ENCODE measurements at regions not wholly inside any gene's neighbourhood (a gene's known extent, or its start where the extent isn't known, plus 50 kb on each side); places are given as distances from the start of the nearest gene placed in this dataset.
"Not testable (repeated sequence)": the region's sequence is repeated elsewhere in the genome, so short reads cannot be mapped to it uniquely, and the experiment has no call there.

- no peaks in the 10 kb centered on the region for H3K36me3 Mint-ChIP-seq
- DNase-seq, result no peak
- CTCF ChIA-PET (ENCODE audit: partially characterized antibody), result no interaction called here
- no peaks in the 10 kb centered on the region for H3K9me3 ChIP-seq (ENCODE audit: control insufficient read depth in 1 of 2, low read length in 2 of 2)
- H3K36me3 ChIP-seq (ENCODE audit: insufficient read depth, low read length), result no peaks in the 10 kb centered on the region
- H3K27me3 Mint-ChIP-seq, result peaks cover 0 to 4% of the 10 kb centered on the region in 2 donors
- no peak overlapping the region for H3K4me3 Mint-ChIP-seq
- H3K27ac ChIP-seq (ENCODE audit: low read depth, low read length), result no peak overlapping the region
- H3K4me3 ChIP-seq (ENCODE audit: low read length in 2 of 2), result no peak overlapping the region
- H3K4me1 Mint-ChIP-seq, result peaks cover 0 to 6% (median 2%) of the 10 kb centered on the region in 4 donors
- H3K27ac Mint-ChIP-seq, result no peak overlapping the region
- intact Hi-C loops (cut with micrococcal nuclease), result no loop called here
- peaks cover 0 to 10% (median 4%) of the 10 kb centered on the region in 8 donors for H3K9me3 Mint-ChIP-seq
- H3K27me3 ChIP-seq (ENCODE audit: insufficient read depth, low read length), result no peaks in the 10 kb centered on the region
- POLR2A ChIA-PET (ENCODE audit: partially characterized antibody), result interaction anchor here (0.6 kb wide), 1 partner anchor 417 kb away, joined by 3 read pairs; no protein-coding TSS in a partner anchor
- H3K4me1 ChIP-seq (ENCODE audit: insufficient read depth, low read length), result no peaks in the 10 kb centered on the region
These were observed 79.1 kb upstream of the ZEB1 start for GRCh38 chr10:31239961-31240360.

GRCh38 chr10:31242902-31243301 is 76.1 kb upstream of the ZEB1 start:
- DNase-seq, result peak in 1 of 5 donors; percentile 0
- H3K27ac Mint-ChIP-seq, result no peak overlapping the region

GRCh38 chr10:31251118-31251517 is 67.9 kb upstream of the ZEB1 start:
- H3K27ac ChIP-seq (ENCODE audit: low read depth, low read length); H3K4me3 ChIP-seq (ENCODE audit: low read length in 2 of 2); H3K9me3 ChIP-seq (ENCODE audit: control insufficient read depth in 1 of 2, low read length in 2 of 2); H3K27ac Mint-ChIP-seq; H3K27me3 ChIP-seq (ENCODE audit: insufficient read depth, low read length); intact Hi-C loops (cut with micrococcal nuclease); DNase-seq; POLR2A ChIA-PET (ENCODE audit: partially characterized antibody); H3K4me3 Mint-ChIP-seq; H3K27me3 Mint-ChIP-seq; H3K36me3 Mint-ChIP-seq; H3K4me1 ChIP-seq (ENCODE audit: insufficient read depth, low read length); H3K9me3 Mint-ChIP-seq; H3K36me3 ChIP-seq (ENCODE audit: insufficient read depth, low read length); CTCF ChIA-PET (ENCODE audit: partially characterized antibody); H3K4me1 Mint-ChIP-seq: not testable (repeated sequence)

More at GRCh38 chr10:31242902-31243301, 76.1 kb upstream of the ZEB1 start:
- Histone ChIP-seq H3K9me3 (ENCODE audit: control insufficient read depth in 1 of 2, low read length in 2 of 2) (no peaks in the 10 kb centered on the region), H3K27ac (ENCODE audit: low read depth, low read length) (no peak overlapping the region), H3K36me3 (ENCODE audit: insufficient read depth, low read length) (no peaks in the 10 kb centered on the region), H3K27me3 (ENCODE audit: insufficient read depth, low read length) (no peaks in the 10 kb centered on the region), H3K4me1 (ENCODE audit: insufficient read depth, low read length) (no peaks in the 10 kb centered on the region), H3K4me3 (ENCODE audit: low read length in 2 of 2) (no peak overlapping the region)
- intact Hi-C loops (cut with micrococcal nuclease), result no loop called here
- CTCF ChIA-PET (ENCODE audit: partially characterized antibody), result no interaction called here
- POLR2A ChIA-PET (ENCODE audit: partially characterized antibody), result no interaction called here
- H3K4me3 Mint-ChIP-seq, result no peak overlapping the region
- no peaks in the 10 kb centered on the region for H3K36me3 Mint-ChIP-seq
- peaks cover 0 to 6% (median 2%) of the 10 kb centered on the region in 4 donors for H3K4me1 Mint-ChIP-seq
- peaks cover 0 to 3% (median under 1%) of the 10 kb centered on the region in 8 donors for H3K9me3 Mint-ChIP-seq
- peaks cover 0 to 2% of the 10 kb centered on the region in 2 donors for H3K27me3 Mint-ChIP-seq

GRCh38 chr10:31253237-31253636 is 65.8 kb upstream of the ZEB1 start:
- Histone ChIP-seq H3K9me3 (ENCODE audit: control insufficient read depth in 1 of 2, low read length in 2 of 2) (no peaks in the 10 kb centered on the region), H3K4me1 (ENCODE audit: insufficient read depth, low read length) (no peaks in the 10 kb centered on the region), H3K36me3 (ENCODE audit: insufficient read depth, low read length) (no peaks in the 10 kb centered on the region), H3K27me3 (ENCODE audit: insufficient read depth, low read length) (no peaks in the 10 kb centered on the region), H3K27ac (ENCODE audit: low read depth, low read length) (no peak overlapping the region), H3K4me3 (ENCODE audit: low read length in 2 of 2) (no peak overlapping the region)
- ChIA-PET POLR2A (ENCODE audit: partially characterized antibody) (no interaction called here), CTCF (ENCODE audit: partially characterized antibody) (no interaction called here)
- H3K9me3 Mint-ChIP-seq, result peaks cover 0 to 7% (median 0%) of the 10 kb centered on the region in 8 donors
- DNase-seq, result no peak
- no peaks in the 10 kb centered on the region for H3K36me3 Mint-ChIP-seq
- H3K27me3 Mint-ChIP-seq, result peaks cover 0 to 3% of the 10 kb centered on the region in 2 donors
- no peak overlapping the region for H3K4me3 Mint-ChIP-seq
- intact Hi-C loops (cut with micrococcal nuclease), result no loop called here
- no peak overlapping the region for H3K27ac Mint-ChIP-seq
- no peaks in the 10 kb centered on the region for H3K4me1 Mint-ChIP-seq

- intact Hi-C loops (cut with micrococcal nuclease), result no loop called here
- peaks cover 0 to 5% (median 0%) of the 10 kb centered on the region in 8 donors for H3K9me3 Mint-ChIP-seq
- Histone ChIP-seq H3K27ac (ENCODE audit: low read depth, low read length) (no peak overlapping the region), H3K4me1 (ENCODE audit: insufficient read depth, low read length) (no peaks in the 10 kb centered on the region), H3K9me3 (ENCODE audit: control insufficient read depth in 1 of 2, low read length in 2 of 2) (no peaks in the 10 kb centered on the region), H3K27me3 (ENCODE audit: insufficient read depth, low read length) (no peaks in the 10 kb centered on the region), H3K4me3 (ENCODE audit: low read length in 2 of 2) (no peak overlapping the region), H3K36me3 (ENCODE audit: insufficient read depth, low read length) (no peaks in the 10 kb centered on the region)
- no peak for DNase-seq
- no peak overlapping the region for H3K4me3 Mint-ChIP-seq
- peaks cover 3 to 7% of the 10 kb centered on the region in 2 donors for H3K27me3 Mint-ChIP-seq
- CTCF ChIA-PET (ENCODE audit: partially characterized antibody), result no interaction called here
- H3K36me3 Mint-ChIP-seq, result no peaks in the 10 kb centered on the region
- no peaks in the 10 kb centered on the region for H3K4me1 Mint-ChIP-seq
- POLR2A ChIA-PET (ENCODE audit: partially characterized antibody), result no interaction called here
- H3K27ac Mint-ChIP-seq, result no peak overlapping the region
These were observed 57.3 kb upstream of the ZEB1 start for GRCh38 chr10:31261511-31262311.

- DNase-seq, result no peak
- Mint-ChIP-seq H3K27ac (no peak overlapping the region), H3K4me3 (no peak overlapping the region), H3K4me1 (no peaks in the 10 kb centered on the region), H3K36me3 (no peaks in the 10 kb centered on the region), H3K9me3 (peaks cover 0 to 5% (median 0%) of the 10 kb centered on the region in 8 donors), H3K27me3 (peaks cover 3 to 5% of the 10 kb centered on the region in 2 donors)
- Histone ChIP-seq H3K9me3 (ENCODE audit: control insufficient read depth in 1 of 2, low read length in 2 of 2) (no peaks in the 10 kb centered on the region), H3K4me1 (ENCODE audit: insufficient read depth, low read length) (no peaks in the 10 kb centered on the region), H3K36me3 (ENCODE audit: insufficient read depth, low read length) (no peaks in the 10 kb centered on the region), H3K27me3 (ENCODE audit: insufficient read depth, low read length) (no peaks in the 10 kb centered on the region), H3K27ac (ENCODE audit: low read depth, low read length) (no peak overlapping the region), H3K4me3 (ENCODE audit: low read length in 2 of 2) (no peak overlapping the region)
- intact Hi-C loops (cut with micrococcal nuclease), result no loop called here
- POLR2A ChIA-PET (ENCODE audit: partially characterized antibody), result no interaction called here
- CTCF ChIA-PET (ENCODE audit: partially characterized antibody), result no interaction called here
These were observed 56.3 kb upstream of the ZEB1 start for GRCh38 chr10:31262672-31263071.

GRCh38 chr10:31263903-31264302 is 55.1 kb upstream of the ZEB1 start:
- Mint-ChIP-seq H3K4me3 (no peak overlapping the region), H3K36me3 (no peaks in the 10 kb centered on the region), H3K9me3 (peaks cover 0 to 5% (median 0%) of the 10 kb centered on the region in 8 donors), H3K27ac (no peak overlapping the region), H3K27me3 (peaks cover 3 to 5% of the 10 kb centered on the region in 2 donors), H3K4me1 (no peaks in the 10 kb centered on the region)
- Histone ChIP-seq H3K4me1 (ENCODE audit: insufficient read depth, low read length) (no peaks in the 10 kb centered on the region), H3K4me3 (ENCODE audit: low read length in 2 of 2) (no peak overlapping the region), H3K27ac (ENCODE audit: low read depth, low read length) (no peak overlapping the region), H3K9me3 (ENCODE audit: control insufficient read depth in 1 of 2, low read length in 2 of 2) (no peaks in the 10 kb centered on the region), H3K27me3 (ENCODE audit: insufficient read depth, low read length) (no peaks in the 10 kb centered on the region), H3K36me3 (ENCODE audit: insufficient read depth, low read length) (no peaks in the 10 kb centered on the region)
- ChIA-PET POLR2A (ENCODE audit: partially characterized antibody) (no interaction called here), CTCF (ENCODE audit: partially characterized antibody) (no interaction called here)
- intact Hi-C loops (cut with micrococcal nuclease), result no loop called here
- no peak for DNase-seq
